Keratinocyte (primary cell): ENCODE measurements at regions not wholly inside any gene's neighbourhood (a gene's known extent, or its start where the extent isn't known, plus 50 kb on each side); places are given as distances from the start of the nearest gene placed in this dataset.

Experiments
- EZH2 ChIP-seq: IDR thresholded peaks from one replicate; pipeline ENCODE4 v1.6.1; 2012; ENCODE audit warnings: inconsistent platforms, mild to moderate bottlenecking, low read length, moderate library complexity
- TF ChIP-seq, protein P1 (sequence below), 3 experiments: IDR thresholded peaks in 1 of 3; conservative IDR thresholded peaks in 1 of 3; optimal IDR thresholded peaks in 1 of 3; 2 replicates in 2 of 3; 3 replicates in 1 of 3; pipeline versions ENCODE3 to v1.5.1; 2011; ENCODE audit warnings: low read length in 3 of 3, mild to moderate bottlenecking in 3 of 3, moderate library complexity in 2 of 3, control low read depth in 1 of 3, inconsistent platforms in 1 of 3; ENCODE audit not compliant: insufficient read depth in 2 of 3; ENCODE audit errors: extremely low read depth in 1 of 3

DNA sequence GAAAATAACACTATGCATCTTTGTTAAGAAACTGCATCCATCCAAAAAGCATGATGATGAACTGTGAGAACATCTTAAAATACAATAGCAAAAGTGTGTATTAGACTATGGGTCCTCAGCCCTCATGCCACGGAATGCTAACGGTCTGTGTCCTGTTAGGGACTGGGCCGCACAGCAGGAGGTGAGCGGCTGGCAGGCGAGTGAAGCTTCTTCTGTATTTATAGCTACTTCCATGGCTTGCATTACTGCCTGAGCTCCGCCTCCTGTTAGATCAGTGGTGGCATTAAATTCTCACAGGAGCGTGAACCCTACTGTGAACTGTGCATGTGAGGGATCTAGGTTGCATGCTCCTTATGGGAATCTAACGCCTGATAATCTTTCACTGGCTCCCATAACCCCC lies 129.8 kb downstream of the NXNL2 start:
- TF ChIP-seq, protein P1, sequence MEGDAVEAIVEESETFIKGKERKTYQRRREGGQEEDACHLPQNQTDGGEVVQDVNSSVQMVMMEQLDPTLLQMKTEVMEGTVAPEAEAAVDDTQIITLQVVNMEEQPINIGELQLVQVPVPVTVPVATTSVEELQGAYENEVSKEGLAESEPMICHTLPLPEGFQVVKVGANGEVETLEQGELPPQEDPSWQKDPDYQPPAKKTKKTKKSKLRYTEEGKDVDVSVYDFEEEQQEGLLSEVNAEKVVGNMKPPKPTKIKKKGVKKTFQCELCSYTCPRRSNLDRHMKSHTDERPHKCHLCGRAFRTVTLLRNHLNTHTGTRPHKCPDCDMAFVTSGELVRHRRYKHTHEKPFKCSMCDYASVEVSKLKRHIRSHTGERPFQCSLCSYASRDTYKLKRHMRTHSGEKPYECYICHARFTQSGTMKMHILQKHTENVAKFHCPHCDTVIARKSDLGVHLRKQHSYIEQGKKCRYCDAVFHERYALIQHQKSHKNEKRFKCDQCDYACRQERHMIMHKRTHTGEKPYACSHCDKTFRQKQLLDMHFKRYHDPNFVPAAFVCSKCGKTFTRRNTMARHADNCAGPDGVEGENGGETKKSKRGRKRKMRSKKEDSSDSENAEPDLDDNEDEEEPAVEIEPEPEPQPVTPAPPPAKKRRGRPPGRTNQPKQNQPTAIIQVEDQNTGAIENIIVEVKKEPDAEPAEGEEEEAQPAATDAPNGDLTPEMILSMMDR (optimal IDR thresholded peaks at IDR 0.05 in 1 of 3, IDR thresholded peaks at IDR 0.05 in 1 of 3, conservative IDR thresholded peaks at IDR 0.05 in 1 of 3; ENCODE audit: extremely low read depth in 1 of 3, insufficient read depth in 2 of 3, low read length in 3 of 3): no peak
- TF ChIP-seq EZH2: no peak
